HCT116 (cell line): ENCODE measurements at regions not wholly inside any gene's neighbourhood (a gene's known extent, or its start where the extent isn't known, plus 50 kb on each side); places are given as distances from the start of the nearest gene placed in this dataset.

Experiments used
- ATAC-seq: fragments of 200-7000 bp; cut with Tn5 transposase; 2 replicates; pipeline ENCODE4 v1.9.1; 2020; ENCODE audit warnings: mild to moderate bottlenecking, moderate library complexity
- BruUV-seq: library from RNA; stranded (reverse); fragments of 400-500 nt; replicated peaks from 2 replicates; lab custom pipeline; 2021; lab: Mats Ljungman, UMichigan
- CTCF ChIA-PET: fragments of 300-600 bp; sonication (Branson Sonifier 250); formaldehyde crosslinking; loops from one replicate; lab custom pipeline; 2021; ENCODE audit warnings: antibody characterized with exemption; lab: Charles Lee
- POLR2A ChIA-PET: fragments of 300-600, 350-600 bp; sonication (Branson Sonifier 250); formaldehyde crosslinking; loops from one replicate; lab custom pipeline; 2021; ENCODE audit warnings: antibody characterized with exemption; lab: Charles Lee
- RAD21 ChIA-PET, 2 experiments: fragments of 300-600 bp; sonication (Branson Sonifier 250); formaldehyde crosslinking; loops; one replicate each; lab custom pipeline; 2023; ENCODE audit warnings: low total read pairs in 2 of 2; ENCODE audit not compliant: uncharacterized antibody in 2 of 2, unreplicated experiment in 2 of 2, low non-redundant PET in 1 of 2; lab: Charles Lee
- DNase-seq: peaks from one replicate; pipeline ENCODE4 v3.0.0-alpha.2; 2010; ENCODE audit warnings: low read depth, low spot score
- H2AFZ ChIP-seq: fragments of 200-600 bp; shearing (Covaris generic), sonication (generic); 2 replicates; pipeline ENCODE4 v1.6.1; 2017; ENCODE audit warnings: low read depth, mixed run types, mixed read lengths, antibody characterized with exemption, low read length; ENCODE audit not compliant: poor library complexity, severe bottlenecking
- H3K27ac ChIP-seq: 2 replicates; pipeline ENCODE4 v1.5.1; 2012; ENCODE audit warnings: low read depth, low read length
- H3K27me3 ChIP-seq: fragments of 200-600 bp; sonication (generic); 2 replicates; pipeline ENCODE4 v1.6.1; 2016; ENCODE audit warnings: mixed run types, low read length, mixed read lengths; ENCODE audit not compliant: insufficient read depth
- H3K36me3 ChIP-seq, 2 experiments: fragments of 200-500 bp in 1 of 2; fragments of 200-600 bp in 1 of 2; sonication (Bioruptor generic) in 1 of 2; sonication (generic) in 1 of 2; 2 replicates each; pipeline versions ENCODE4 v1.5.1 to v1.6.1; 2014 to 2016; ENCODE audit warnings: low read length in 2 of 2, inconsistent platforms in 1 of 2, mixed read lengths in 1 of 2, mixed run types in 1 of 2; ENCODE audit not compliant: insufficient read depth in 2 of 2, control insufficient read depth in 1 of 2
- H3K4me1 ChIP-seq, 2 experiments: fragments of 200-600 bp in 1 of 2; sonication (generic) in 1 of 2; 2 replicates each; pipeline versions ENCODE4 v1.5.1 to v1.6.1; 2012 to 2017; ENCODE audit warnings: low read length in 2 of 2, inconsistent platforms in 1 of 2, mild to moderate bottlenecking in 1 of 2, mixed read lengths in 1 of 2, mixed run types in 1 of 2, moderate library complexity in 1 of 2; ENCODE audit not compliant: insufficient read depth in 2 of 2, control insufficient read depth in 1 of 2
- H3K4me2 ChIP-seq: fragments of 200-600 bp; sonication (generic); 2 replicates; pipeline ENCODE4 v1.6.1; 2017; ENCODE audit warnings: mixed run types, low read length, mixed read lengths
- H3K4me3 ChIP-seq, 2 experiments: fragments of 200-600 bp in 1 of 2; sonication (generic) in 1 of 2; replicated peaks in 1 of 2; 2 replicates each; pipeline ENCODE4 v1.5.1; 2011 to 2016; ENCODE audit warnings: low read length in 2 of 2, control low read depth in 1 of 2, low read depth in 1 of 2, mild to moderate bottlenecking in 1 of 2, mixed read lengths in 1 of 2, mixed run types in 1 of 2
- H3K79me2 ChIP-seq: fragments of 200-600 bp; sonication (generic); 2 replicates; pipeline ENCODE4 v1.6.1; 2017; ENCODE audit warnings: mild to moderate bottlenecking, mixed run types, low read length, moderate library complexity, mixed read lengths; ENCODE audit not compliant: insufficient read depth
- H3K9ac ChIP-seq: fragments of 200-600 bp; sonication (generic); 2 replicates; pipeline ENCODE4 v1.6.1; 2016; ENCODE audit warnings: low read length, mixed read lengths
- H3K9me2 ChIP-seq: fragments of 200-600 bp; sonication (generic), shearing (Covaris generic); 2 replicates; pipeline ENCODE4 v1.6.1; 2017; ENCODE audit warnings: mixed run types, mild to moderate bottlenecking, moderate library complexity; ENCODE audit not compliant: insufficient read depth
- H3K9me3 ChIP-seq, 2 experiments: fragments of 200-500 bp in 1 of 2; fragments of 200-600 bp in 1 of 2; sonication (Bioruptor generic) in 1 of 2; sonication (generic) in 1 of 2; 2 replicates each; pipeline ENCODE4 v1.6.1; 2014 to 2017; ENCODE audit warnings: low read length in 2 of 2, mixed read lengths in 2 of 2, inconsistent platforms in 1 of 2, low read depth in 1 of 2, mild to moderate bottlenecking in 1 of 2, mixed run types in 1 of 2, moderate library complexity in 1 of 2; ENCODE audit not compliant: control insufficient read depth in 1 of 2, insufficient read depth in 1 of 2
- H4K20me1 ChIP-seq: fragments of 200-600 bp; sonication (generic), shearing (Covaris generic); 2 replicates; pipeline ENCODE4 v1.6.1; 2017; ENCODE audit warnings: mixed run types, mild to moderate bottlenecking, moderate library complexity; ENCODE audit not compliant: insufficient read depth
- ELF1 ChIP-seq: IDR thresholded peaks from 2 replicates; pipeline ENCODE4 v1.6.1; 2012; ENCODE audit warnings: low read depth, borderline replicate concordance
- EZH2phosphoT487 ChIP-seq: fragments of 200-600 bp; IDR thresholded peaks from 2 replicates; pipeline ENCODE4 v1.6.1; 2018; ENCODE audit warnings: antibody characterized with exemption, borderline replicate concordance
- FOSL1 ChIP-seq: IDR thresholded peaks from 2 replicates; pipeline ENCODE4 v1.6.1; 2012; ENCODE audit warnings: low read depth
- JUND ChIP-seq: IDR thresholded peaks from 2 replicates; pipeline ENCODE4 v1.6.1; 2012
- SIN3A ChIP-seq: IDR thresholded peaks from 2 replicates; pipeline ENCODE4 v1.6.1; 2012; ENCODE audit warnings: low read depth
- ZFX ChIP-seq: fragments of 450-650 bp; IDR thresholded peaks from 2 replicates; pipeline ENCODE4 v1.6.1; 2017
- intact Hi-C: fragments of 100-400 bp; cut with micrococcal nuclease; formaldehyde crosslinking; loops from 2 replicates; pipeline ENCODE4 v1.10.0; 2022
- TF ChIP-seq, protein P1 (sequence below): IDR thresholded peaks from 2 replicates; pipeline ENCODE4 v1.6.1; 2012; ENCODE audit warnings: low read depth
- TF ChIP-seq, protein P2 (sequence below): IDR thresholded peaks from 2 replicates; pipeline ENCODE4 v1.6.1; 2012
- TF ChIP-seq, protein P3 (sequence below): IDR thresholded peaks from 2 replicates; pipeline ENCODE4 v1.6.1; 2011; ENCODE audit warnings: mild to moderate bottlenecking, low read length, moderate library complexity; ENCODE audit not compliant: insufficient replicate concordance; ENCODE audit errors: extremely low read depth

DNA sequence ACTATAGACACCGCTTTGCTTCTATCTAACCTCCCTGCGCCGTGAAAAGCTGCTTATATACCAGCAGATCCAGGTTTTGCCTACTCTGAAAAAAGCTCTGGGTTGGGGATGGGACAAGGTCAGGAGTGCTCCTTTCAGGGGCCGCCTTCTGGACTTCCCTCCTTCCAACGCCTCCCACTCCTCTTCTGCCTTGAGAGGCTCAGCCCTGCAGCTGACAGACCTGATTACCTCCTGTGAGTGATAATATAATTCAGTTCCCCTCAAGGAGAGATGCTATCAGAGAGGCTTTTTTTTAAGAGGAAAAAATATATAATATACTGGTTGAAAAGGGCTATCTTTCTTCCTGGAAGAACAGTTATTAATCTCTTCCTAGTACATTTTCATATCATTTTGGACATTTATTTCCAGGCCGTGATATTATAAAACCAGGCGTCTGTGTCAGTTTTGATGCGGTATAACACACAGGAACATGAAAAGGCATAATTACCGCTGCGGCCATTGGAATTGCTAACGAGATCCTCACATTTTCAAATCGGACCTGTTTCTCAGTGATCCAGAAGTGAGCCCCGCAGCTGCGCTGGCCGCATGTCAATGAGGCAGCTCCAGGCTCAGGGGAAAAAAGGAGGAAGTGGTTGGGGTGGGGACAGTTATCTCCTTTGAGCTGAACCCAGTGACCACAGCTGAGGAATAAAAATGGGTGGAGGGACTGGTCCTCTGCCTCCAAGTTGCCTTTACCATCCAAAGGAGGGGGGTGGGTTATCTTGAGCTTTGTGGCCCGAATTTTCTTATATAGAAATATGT is 457.1 kb downstream of the TYW1 start:
- RAD21 ChIA-PET, result no interaction called here
- Histone ChIP-seq H3K4me2 (no peak overlapping the region), H2AFZ (no peak overlapping the region), H4K20me1 (no peaks in the 10 kb centered on the region), H3K9me2 (no peaks in the 10 kb centered on the region), H3K4me3 (no peak overlapping the region), H3K9me3 (no peaks in the 10 kb centered on the region), H3K4me1 (no peaks in the 10 kb centered on the region), H3K9ac (no peak overlapping the region), H3K27ac (no peak overlapping the region), H3K36me3 (no peaks in the 10 kb centered on the region), H3K79me2 (no peaks in the 10 kb centered on the region), H3K27me3 (peaks cover 10% of the 10 kb centered on the region; the same call in 1 of the 2 replicates)
- POLR2A ChIA-PET, result no interaction called here
- TF ChIP-seq, protein P1, sequence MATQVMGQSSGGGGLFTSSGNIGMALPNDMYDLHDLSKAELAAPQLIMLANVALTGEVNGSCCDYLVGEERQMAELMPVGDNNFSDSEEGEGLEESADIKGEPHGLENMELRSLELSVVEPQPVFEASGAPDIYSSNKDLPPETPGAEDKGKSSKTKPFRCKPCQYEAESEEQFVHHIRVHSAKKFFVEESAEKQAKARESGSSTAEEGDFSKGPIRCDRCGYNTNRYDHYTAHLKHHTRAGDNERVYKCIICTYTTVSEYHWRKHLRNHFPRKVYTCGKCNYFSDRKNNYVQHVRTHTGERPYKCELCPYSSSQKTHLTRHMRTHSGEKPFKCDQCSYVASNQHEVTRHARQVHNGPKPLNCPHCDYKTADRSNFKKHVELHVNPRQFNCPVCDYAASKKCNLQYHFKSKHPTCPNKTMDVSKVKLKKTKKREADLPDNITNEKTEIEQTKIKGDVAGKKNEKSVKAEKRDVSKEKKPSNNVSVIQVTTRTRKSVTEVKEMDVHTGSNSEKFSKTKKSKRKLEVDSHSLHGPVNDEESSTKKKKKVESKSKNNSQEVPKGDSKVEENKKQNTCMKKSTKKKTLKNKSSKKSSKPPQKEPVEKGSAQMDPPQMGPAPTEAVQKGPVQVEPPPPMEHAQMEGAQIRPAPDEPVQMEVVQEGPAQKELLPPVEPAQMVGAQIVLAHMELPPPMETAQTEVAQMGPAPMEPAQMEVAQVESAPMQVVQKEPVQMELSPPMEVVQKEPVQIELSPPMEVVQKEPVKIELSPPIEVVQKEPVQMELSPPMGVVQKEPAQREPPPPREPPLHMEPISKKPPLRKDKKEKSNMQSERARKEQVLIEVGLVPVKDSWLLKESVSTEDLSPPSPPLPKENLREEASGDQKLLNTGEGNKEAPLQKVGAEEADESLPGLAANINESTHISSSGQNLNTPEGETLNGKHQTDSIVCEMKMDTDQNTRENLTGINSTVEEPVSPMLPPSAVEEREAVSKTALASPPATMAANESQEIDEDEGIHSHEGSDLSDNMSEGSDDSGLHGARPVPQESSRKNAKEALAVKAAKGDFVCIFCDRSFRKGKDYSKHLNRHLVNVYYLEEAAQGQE, result no peak
- TF ChIP-seq FOSL1 (no peak), JUND (no peak), SIN3A (no peak), ZFX (no peak), ELF1 (no peak), EZH2phosphoT487 (no peak)
- TF ChIP-seq, protein P2, sequence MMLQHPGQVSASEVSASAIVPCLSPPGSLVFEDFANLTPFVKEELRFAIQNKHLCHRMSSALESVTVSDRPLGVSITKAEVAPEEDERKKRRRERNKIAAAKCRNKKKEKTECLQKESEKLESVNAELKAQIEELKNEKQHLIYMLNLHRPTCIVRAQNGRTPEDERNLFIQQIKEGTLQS, result no peak
- TF ChIP-seq, protein P3, sequence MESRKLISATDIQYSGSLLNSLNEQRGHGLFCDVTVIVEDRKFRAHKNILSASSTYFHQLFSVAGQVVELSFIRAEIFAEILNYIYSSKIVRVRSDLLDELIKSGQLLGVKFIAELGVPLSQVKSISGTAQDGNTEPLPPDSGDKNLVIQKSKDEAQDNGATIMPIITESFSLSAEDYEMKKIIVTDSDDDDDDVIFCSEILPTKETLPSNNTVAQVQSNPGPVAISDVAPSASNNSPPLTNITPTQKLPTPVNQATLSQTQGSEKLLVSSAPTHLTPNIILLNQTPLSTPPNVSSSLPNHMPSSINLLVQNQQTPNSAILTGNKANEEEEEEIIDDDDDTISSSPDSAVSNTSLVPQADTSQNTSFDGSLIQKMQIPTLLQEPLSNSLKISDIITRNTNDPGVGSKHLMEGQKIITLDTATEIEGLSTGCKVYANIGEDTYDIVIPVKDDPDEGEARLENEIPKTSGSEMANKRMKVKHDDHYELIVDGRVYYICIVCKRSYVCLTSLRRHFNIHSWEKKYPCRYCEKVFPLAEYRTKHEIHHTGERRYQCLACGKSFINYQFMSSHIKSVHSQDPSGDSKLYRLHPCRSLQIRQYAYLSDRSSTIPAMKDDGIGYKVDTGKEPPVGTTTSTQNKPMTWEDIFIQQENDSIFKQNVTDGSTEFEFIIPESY, result no peak
- CTCF ChIA-PET, result no interaction called here
- intact Hi-C loops, result no loop called here
- DNase-seq (no peak), ATAC-seq (no peak)
- BruUV-seq, result no TSS peak
